CD14-positive monocyte (primary cell): ENCODE measurements at regions not wholly inside any gene's neighbourhood (a gene's known extent, or its start where the extent isn't known, plus 50 kb on each side); places are given as distances from the start of the nearest gene placed in this dataset.

Experiments used
- DNase-seq, 3 donors: peaks; one replicate each; pipeline ENCODE4 v3.0.0-alpha.2; 2011 to 2022
- H2AFZ ChIP-seq: 2 replicates; pipeline ENCODE4 v1.6.0; 2012; ENCODE audit warnings: mild to moderate bottlenecking, low read depth, low read length, inconsistent platforms; ENCODE audit not compliant: insufficient read depth, poor library complexity, severe bottlenecking
- H3K27ac ChIP-seq, 2 donors: 1 replicate in 1 of 2; 2 replicates in 1 of 2; pipeline ENCODE4 v1.5.1; 2012 to 2013; ENCODE audit warnings: low read length in 2 of 2, control low read depth in 1 of 2, inconsistent platforms in 1 of 2, low read depth in 1 of 2, mild to moderate bottlenecking in 1 of 2
- H3K27me3 ChIP-seq, 2 donors: one replicate each; pipeline versions ENCODE4 v1.6.0 to v1.6.1; 2011 to 2013; ENCODE audit warnings: low read length in 2 of 2; ENCODE audit not compliant: control insufficient read depth in 2 of 2, insufficient read depth in 2 of 2
- H3K36me3 ChIP-seq, 2 donors: replicated peaks in 1 of 2; 1 replicate in 1 of 2; 2 replicates in 1 of 2; pipeline versions ENCODE4 v1.5.1 to v1.6.1; 2012 to 2013; ENCODE audit warnings: low read length in 2 of 2, control low read depth in 1 of 2, inconsistent platforms in 1 of 2, mild to moderate bottlenecking in 1 of 2; ENCODE audit not compliant: insufficient read depth in 2 of 2, control insufficient read depth in 1 of 2
- H3K4me1 ChIP-seq, 2 donors: 1 replicate in 1 of 2; 2 replicates in 1 of 2; pipeline versions ENCODE4 v1.5.1 to v1.6.1; 2012 to 2013; ENCODE audit warnings: low read length in 2 of 2, control low read depth in 1 of 2, inconsistent platforms in 1 of 2, mild to moderate bottlenecking in 1 of 2, moderate library complexity in 1 of 2; ENCODE audit not compliant: insufficient read depth in 2 of 2, control insufficient read depth in 1 of 2
- H3K4me2 ChIP-seq: replicated peaks from 2 replicates; pipeline ENCODE3; 2012; ENCODE audit warnings: low read length, moderate library complexity, mild to moderate bottlenecking; ENCODE audit not compliant: poor library complexity, severe bottlenecking; ENCODE audit errors: extremely low read depth
- H3K4me3 ChIP-seq, 3 experiments: fragments of 200-600 bp in 1 of 3; sonication (generic) in 1 of 3; replicated peaks in 1 of 3; 1 replicate in 2 of 3; 2 replicates in 1 of 3; pipeline ENCODE4 v1.5.1; 2011 to 2013; ENCODE audit warnings: low read length in 3 of 3, mild to moderate bottlenecking in 3 of 3, control low read depth in 2 of 3, low read depth in 2 of 3, inconsistent platforms in 1 of 3, moderate library complexity in 1 of 3
- H3K79me2 ChIP-seq: 2 replicates; pipeline ENCODE4 v1.6.0; 2012; ENCODE audit warnings: mild to moderate bottlenecking, control low read depth, inconsistent platforms, low read length, moderate library complexity; ENCODE audit not compliant: insufficient read depth
- H3K9ac ChIP-seq: 2 replicates; pipeline ENCODE4 v1.6.0; 2017; ENCODE audit warnings: low read length, mild to moderate bottlenecking; ENCODE audit not compliant: insufficient read depth, poor library complexity, severe bottlenecking
- H3K9me3 ChIP-seq, 2 donors: replicated peaks in 1 of 2; 1 replicate in 1 of 2; 2 replicates in 1 of 2; pipeline versions ENCODE4 v1.5.1 to v1.6.1; 2012 to 2013; ENCODE audit warnings: low read length in 2 of 2, control low read depth in 1 of 2; ENCODE audit not compliant: control insufficient read depth in 1 of 2, insufficient read depth in 1 of 2
- H4K20me1 ChIP-seq: 2 replicates; pipeline ENCODE4 v1.6.0; 2012; ENCODE audit warnings: mild to moderate bottlenecking, low read length, control low read depth, moderate library complexity; ENCODE audit not compliant: insufficient read depth
- H3K27ac Mint-ChIP-seq, 7 donors: one replicate each; pipeline ENCODE4 v1.8.0; 2020; ENCODE audit warnings: mild to moderate bottlenecking in 7 of 7, mixed read lengths in 7 of 7, moderate library complexity in 6 of 7, inconsistent platforms in 2 of 7
- H3K27me3 Mint-ChIP-seq, 3 donors: one replicate each; pipeline ENCODE4 v1.8.0; 2021 to 2022; ENCODE audit warnings: low read depth in 3 of 3, mild to moderate bottlenecking in 3 of 3, mixed read lengths in 3 of 3, moderate library complexity in 3 of 3, inconsistent platforms in 1 of 3
- H3K36me3 Mint-ChIP-seq, 2 donors: one replicate each; pipeline ENCODE4 v1.8.0; 2020; ENCODE audit warnings: mixed read lengths in 2 of 2, inconsistent platforms in 1 of 2, mild to moderate bottlenecking in 1 of 2
- H3K4me1 Mint-ChIP-seq: one replicate; pipeline ENCODE4 v1.8.0; 2020; ENCODE audit warnings: mild to moderate bottlenecking, mixed read lengths
- H3K4me3 Mint-ChIP-seq, 2 donors: one replicate each; pipeline ENCODE4 v1.8.0; 2020; ENCODE audit warnings: mild to moderate bottlenecking in 2 of 2, mixed read lengths in 2 of 2, moderate library complexity in 1 of 2
- H3K9me3 Mint-ChIP-seq, 7 donors: one replicate each; pipeline ENCODE4 v1.8.0; 2020 to 2022; ENCODE audit warnings: mixed read lengths in 7 of 7, mild to moderate bottlenecking in 6 of 7, moderate library complexity in 6 of 7, inconsistent platforms in 2 of 7
- WGBS: methylation state at CpG from one replicate; pipeline ENCODE4 v1.1.5; 2013; ENCODE audit warnings: missing lambda C conversion rate; ENCODE audit not compliant: insufficient coverage; 5-methylcytosine and 5-hydroxymethylcytosine counted together
- intact Hi-C, 2 donors: fragments of 100-400 bp; cut with micrococcal nuclease; formaldehyde crosslinking; loops; one replicate each; pipeline versions ENCODE4 v1.15.0 to v1.15.1; 2023
- TF ChIP-seq, protein P1 (sequence below): fragments of 200-600 bp; IDR thresholded peaks from one replicate; pipeline ENCODE4 v1.8.0; 2022; ENCODE audit warnings: antibody characterized with exemption, mild to moderate bottlenecking

DNA sequence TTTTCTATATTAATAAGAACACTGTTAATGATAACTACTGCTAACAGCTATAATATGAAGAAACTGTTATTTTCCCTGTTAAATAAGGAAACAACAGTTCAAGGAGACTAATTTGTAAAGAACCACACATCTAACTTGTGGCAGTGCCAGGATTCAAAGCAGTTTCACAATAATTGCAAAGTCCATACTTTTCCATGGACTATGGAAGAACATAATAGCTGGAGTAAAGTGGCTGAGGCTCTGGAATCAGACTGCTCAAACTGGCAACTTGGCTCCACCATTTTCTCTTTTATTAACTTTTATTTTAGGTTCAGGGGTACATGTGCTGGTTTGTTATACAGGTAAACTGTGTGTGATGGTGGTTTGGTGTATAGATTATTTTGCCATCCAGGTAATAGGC is 393.7 kb upstream of the CPEB2 start:
- Histone ChIP-seq H3K4me2 (no peak overlapping the region), H3K27ac (no peak overlapping the region), H3K9ac (no peak overlapping the region), H3K4me3 (no peak overlapping the region), H2AFZ (no peak overlapping the region), H3K4me1 (no peaks in the 10 kb centered on the region), H4K20me1 (no peaks in the 10 kb centered on the region), H3K36me3 (no peaks in the 10 kb centered on the region), H3K27me3 (no peaks in the 10 kb centered on the region), H3K9me3 (peaks cover 0 to 3% of the 10 kb centered on the region in 2 donors), H3K79me2 (no peaks in the 10 kb centered on the region)
- Mint-ChIP-seq H3K4me1 (no peaks in the 10 kb centered on the region), H3K4me3 (no peak overlapping the region), H3K27me3 (no peaks in the 10 kb centered on the region), H3K27ac (no peak overlapping the region), H3K36me3 (no peaks in the 10 kb centered on the region), H3K9me3 (peaks cover 0 to 10% (median 4%) of the 10 kb centered on the region in 7 donors)
- TF ChIP-seq, protein P1, sequence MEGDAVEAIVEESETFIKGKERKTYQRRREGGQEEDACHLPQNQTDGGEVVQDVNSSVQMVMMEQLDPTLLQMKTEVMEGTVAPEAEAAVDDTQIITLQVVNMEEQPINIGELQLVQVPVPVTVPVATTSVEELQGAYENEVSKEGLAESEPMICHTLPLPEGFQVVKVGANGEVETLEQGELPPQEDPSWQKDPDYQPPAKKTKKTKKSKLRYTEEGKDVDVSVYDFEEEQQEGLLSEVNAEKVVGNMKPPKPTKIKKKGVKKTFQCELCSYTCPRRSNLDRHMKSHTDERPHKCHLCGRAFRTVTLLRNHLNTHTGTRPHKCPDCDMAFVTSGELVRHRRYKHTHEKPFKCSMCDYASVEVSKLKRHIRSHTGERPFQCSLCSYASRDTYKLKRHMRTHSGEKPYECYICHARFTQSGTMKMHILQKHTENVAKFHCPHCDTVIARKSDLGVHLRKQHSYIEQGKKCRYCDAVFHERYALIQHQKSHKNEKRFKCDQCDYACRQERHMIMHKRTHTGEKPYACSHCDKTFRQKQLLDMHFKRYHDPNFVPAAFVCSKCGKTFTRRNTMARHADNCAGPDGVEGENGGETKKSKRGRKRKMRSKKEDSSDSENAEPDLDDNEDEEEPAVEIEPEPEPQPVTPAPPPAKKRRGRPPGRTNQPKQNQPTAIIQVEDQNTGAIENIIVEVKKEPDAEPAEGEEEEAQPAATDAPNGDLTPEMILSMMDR, result no peak
- DNase-seq, result no peak
- intact Hi-C loops, result no loop called here

DNA sequence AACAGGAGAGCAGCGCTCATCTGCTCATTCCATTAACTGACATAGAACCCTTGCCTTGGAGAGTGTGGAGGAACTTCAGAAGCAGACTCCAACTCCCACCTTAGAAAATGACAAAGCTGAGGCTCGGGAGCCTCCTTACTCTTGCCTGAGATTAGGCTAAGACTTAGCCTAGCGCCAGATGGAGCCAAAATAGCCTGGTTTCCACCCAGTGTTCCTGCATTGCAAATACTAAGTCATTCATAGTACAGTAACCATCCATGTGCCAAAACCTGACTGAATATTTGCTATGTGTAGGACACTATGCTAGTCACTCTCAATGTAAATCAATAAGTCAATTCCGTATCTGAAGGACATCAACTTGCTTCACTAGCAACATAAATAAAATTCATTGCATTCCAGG is 387.4 kb upstream of the CPEB2 start:
- no peaks in the 10 kb centered on the region for H3K4me1 Mint-ChIP-seq
- Histone ChIP-seq H3K4me3 (no peak overlapping the region), H3K9me3 (peaks cover 0 to 3% of the 10 kb centered on the region in 2 donors), H3K79me2 (no peaks in the 10 kb centered on the region), H3K4me1 (no peaks in the 10 kb centered on the region), H3K9ac (no peak overlapping the region), H3K36me3 (no peaks in the 10 kb centered on the region), H3K4me2 (no peak overlapping the region), H3K27me3 (no peaks in the 10 kb centered on the region), H2AFZ (no peak overlapping the region), H3K27ac (no peak overlapping the region), H4K20me1 (no peaks in the 10 kb centered on the region)
- intact Hi-C loops, result no loop called here
- peaks cover 0 to 1% (median 0%) of the 10 kb centered on the region in 3 donors for H3K27me3 Mint-ChIP-seq
- no peaks in the 10 kb centered on the region for H3K36me3 Mint-ChIP-seq
- no peak for DNase-seq
- no CpG with 5 or more reads among the region's 4 CpGs for WGBS
- H3K27ac Mint-ChIP-seq, result no peak overlapping the region
- peaks cover 0 to 7% (median 5%) of the 10 kb centered on the region in 7 donors for H3K9me3 Mint-ChIP-seq
- TF ChIP-seq, protein P1, result no peak
- no peak overlapping the region for H3K4me3 Mint-ChIP-seq
